Prostate gland (tissue), 1 donor: ENCODE measurements at regions not wholly inside any gene's neighbourhood (a gene's known extent, or its start where the extent isn't known, plus 50 kb on each side); places are given as distances from the start of the nearest gene placed in this dataset.

Experiments used
- POLR2A ChIP-seq: fragments of 450-650 bp; IDR thresholded peaks from one replicate; pipeline ENCODE4 v1.6.1; 2016; ENCODE audit warnings: antibody characterized with exemption, mild to moderate bottlenecking
- POLR2AphosphoS5 ChIP-seq: sonication (generic); formaldehyde crosslinking; IDR thresholded peaks from one replicate; pipeline ENCODE4 v1.6.1; 2017; ENCODE audit warnings: antibody characterized with exemption

DNA sequence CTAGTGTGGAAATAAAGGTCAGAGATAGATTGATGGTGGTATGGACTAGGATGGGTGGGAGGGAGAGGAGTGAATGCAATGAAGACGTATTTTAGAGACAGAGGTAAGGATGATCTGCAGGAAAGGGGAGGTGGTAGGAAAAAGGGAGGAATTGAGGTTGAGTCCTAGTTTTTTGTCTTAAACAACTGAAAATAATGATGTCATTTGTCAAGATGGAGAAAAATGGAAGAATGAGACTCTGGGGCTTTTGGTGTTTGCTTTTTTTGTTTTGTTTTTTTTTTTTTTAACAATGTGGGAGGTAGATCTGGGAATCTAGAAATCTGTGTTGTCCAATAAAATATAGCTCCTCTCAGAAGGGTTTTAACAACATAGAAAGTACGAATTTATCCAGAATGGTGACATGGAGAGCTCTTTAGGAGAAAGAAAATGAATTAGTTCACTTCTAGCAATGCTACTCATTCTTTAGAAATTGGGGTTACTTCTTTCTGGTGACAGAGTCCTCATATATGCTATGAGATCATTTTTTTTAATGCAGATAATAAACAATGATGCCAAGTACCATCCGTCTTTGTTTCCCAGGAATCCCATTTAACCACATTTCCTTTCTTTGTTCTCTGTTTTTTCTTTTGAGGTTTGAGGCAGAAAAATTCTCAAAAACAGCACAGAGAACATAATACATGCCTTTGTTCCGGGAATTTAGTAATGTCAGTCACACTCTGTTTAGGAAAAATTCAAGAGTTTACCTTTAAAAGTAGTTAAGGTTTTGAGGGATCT lies 225.3 kb upstream of the COX10 start:
- TF ChIP-seq POLR2AphosphoS5 (no peak), POLR2A (no peak)
